ENCODE measurements at regions not wholly inside any gene's neighbourhood (a gene's known extent, or its start where the extent isn't known, plus 50 kb on each side); places are given as distances from the start of the nearest gene placed in this dataset.

DNA sequence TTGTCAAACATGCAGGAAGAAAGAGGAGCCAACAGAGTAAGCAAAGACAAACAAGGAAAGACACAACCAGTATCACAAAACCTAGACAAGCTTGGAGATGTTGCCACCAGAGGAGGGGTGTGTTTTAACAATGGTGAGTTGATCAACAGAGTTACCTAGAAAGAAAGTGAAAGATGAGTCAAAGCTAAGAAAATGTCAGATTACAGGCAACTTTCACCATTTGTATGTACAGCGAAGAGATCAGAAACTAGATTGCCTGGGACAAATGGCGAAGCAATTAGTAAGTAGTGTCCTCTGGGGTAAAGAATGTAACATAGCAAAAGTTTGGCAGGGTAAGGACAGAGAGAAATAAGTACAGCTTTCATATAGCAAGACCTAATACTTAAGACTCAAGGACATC is 51.6 kb upstream of the POU3F2 start:
- no peak for TF ChIP-seq POLR2A (IDR thresholded peaks at IDR 0.05)
- TF ChIP-seq, protein P1, sequence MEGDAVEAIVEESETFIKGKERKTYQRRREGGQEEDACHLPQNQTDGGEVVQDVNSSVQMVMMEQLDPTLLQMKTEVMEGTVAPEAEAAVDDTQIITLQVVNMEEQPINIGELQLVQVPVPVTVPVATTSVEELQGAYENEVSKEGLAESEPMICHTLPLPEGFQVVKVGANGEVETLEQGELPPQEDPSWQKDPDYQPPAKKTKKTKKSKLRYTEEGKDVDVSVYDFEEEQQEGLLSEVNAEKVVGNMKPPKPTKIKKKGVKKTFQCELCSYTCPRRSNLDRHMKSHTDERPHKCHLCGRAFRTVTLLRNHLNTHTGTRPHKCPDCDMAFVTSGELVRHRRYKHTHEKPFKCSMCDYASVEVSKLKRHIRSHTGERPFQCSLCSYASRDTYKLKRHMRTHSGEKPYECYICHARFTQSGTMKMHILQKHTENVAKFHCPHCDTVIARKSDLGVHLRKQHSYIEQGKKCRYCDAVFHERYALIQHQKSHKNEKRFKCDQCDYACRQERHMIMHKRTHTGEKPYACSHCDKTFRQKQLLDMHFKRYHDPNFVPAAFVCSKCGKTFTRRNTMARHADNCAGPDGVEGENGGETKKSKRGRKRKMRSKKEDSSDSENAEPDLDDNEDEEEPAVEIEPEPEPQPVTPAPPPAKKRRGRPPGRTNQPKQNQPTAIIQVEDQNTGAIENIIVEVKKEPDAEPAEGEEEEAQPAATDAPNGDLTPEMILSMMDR (IDR thresholded peaks at IDR 0.05), result no peak

Measured in testis (tissue), 2 donors.